BE2C (cell line): ENCODE measurements at regions not wholly inside any gene's neighbourhood (a gene's known extent, or its start where the extent isn't known, plus 50 kb on each side); places are given as distances from the start of the nearest gene placed in this dataset.

Experiments used
- DNase-seq: peaks from one replicate; pipeline ENCODE4 v3.0.0-alpha.2; 2020
- H3K27me3 ChIP-seq: fragments of 250-450 bp; sonication (Bioruptor Pico); 2 replicates; pipeline ENCODE4 v1.5.1; 2020; ENCODE audit warnings: mild to moderate bottlenecking
- H3K36me3 ChIP-seq: fragments of 250-450 bp; sonication (Bioruptor Pico); 2 replicates; pipeline ENCODE4 v1.5.1; 2020; ENCODE audit warnings: mild to moderate bottlenecking
- H3K4me1 ChIP-seq: fragments of 250-450 bp; sonication (Bioruptor Pico); 2 replicates; pipeline ENCODE4 v1.5.1; 2020
- H3K4me3 ChIP-seq: 2 replicates; pipeline ENCODE4 v1.5.1; 2011; ENCODE audit warnings: low read depth, low read length
- H3K9me3 ChIP-seq: fragments of 250-450 bp; sonication (Bioruptor Pico); 2 replicates; pipeline ENCODE4 v1.5.1; 2020
- TF ChIP-seq, protein P1 (sequence below): IDR thresholded peaks from 2 replicates; pipeline ENCODE4 v1.5.1; 2012; ENCODE audit warnings: mild to moderate bottlenecking, low read depth, low read length

DNA sequence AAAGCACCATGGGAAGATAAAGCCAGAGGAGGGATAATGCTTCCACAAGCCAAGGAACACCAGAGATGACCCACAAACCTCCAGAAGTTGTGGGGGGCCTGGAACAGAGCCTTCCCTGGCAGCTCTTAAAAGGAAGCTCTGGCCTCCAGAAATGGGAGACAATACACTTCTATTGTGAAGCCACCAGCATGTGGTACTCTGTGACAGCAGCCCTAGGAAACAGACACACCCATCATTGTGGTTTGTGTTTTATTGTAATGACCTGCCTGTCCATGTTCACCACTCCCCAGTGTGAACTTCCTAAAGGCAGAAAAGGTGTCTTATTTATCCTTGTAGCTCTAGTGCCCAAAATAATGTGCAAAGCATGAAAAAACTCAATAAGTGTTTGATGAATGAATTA is 264.1 kb upstream of the GATB start:
- no peak overlapping the region for H3K4me3 ChIP-seq
- H3K36me3 ChIP-seq, result no peaks in the 10 kb centered on the region
- no peaks in the 10 kb centered on the region for H3K4me1 ChIP-seq
- no peak for DNase-seq
- no peaks in the 10 kb centered on the region for H3K27me3 ChIP-seq
- TF ChIP-seq, protein P1, sequence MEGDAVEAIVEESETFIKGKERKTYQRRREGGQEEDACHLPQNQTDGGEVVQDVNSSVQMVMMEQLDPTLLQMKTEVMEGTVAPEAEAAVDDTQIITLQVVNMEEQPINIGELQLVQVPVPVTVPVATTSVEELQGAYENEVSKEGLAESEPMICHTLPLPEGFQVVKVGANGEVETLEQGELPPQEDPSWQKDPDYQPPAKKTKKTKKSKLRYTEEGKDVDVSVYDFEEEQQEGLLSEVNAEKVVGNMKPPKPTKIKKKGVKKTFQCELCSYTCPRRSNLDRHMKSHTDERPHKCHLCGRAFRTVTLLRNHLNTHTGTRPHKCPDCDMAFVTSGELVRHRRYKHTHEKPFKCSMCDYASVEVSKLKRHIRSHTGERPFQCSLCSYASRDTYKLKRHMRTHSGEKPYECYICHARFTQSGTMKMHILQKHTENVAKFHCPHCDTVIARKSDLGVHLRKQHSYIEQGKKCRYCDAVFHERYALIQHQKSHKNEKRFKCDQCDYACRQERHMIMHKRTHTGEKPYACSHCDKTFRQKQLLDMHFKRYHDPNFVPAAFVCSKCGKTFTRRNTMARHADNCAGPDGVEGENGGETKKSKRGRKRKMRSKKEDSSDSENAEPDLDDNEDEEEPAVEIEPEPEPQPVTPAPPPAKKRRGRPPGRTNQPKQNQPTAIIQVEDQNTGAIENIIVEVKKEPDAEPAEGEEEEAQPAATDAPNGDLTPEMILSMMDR, result no peak
- no peaks in the 10 kb centered on the region for H3K9me3 ChIP-seq

DNA sequence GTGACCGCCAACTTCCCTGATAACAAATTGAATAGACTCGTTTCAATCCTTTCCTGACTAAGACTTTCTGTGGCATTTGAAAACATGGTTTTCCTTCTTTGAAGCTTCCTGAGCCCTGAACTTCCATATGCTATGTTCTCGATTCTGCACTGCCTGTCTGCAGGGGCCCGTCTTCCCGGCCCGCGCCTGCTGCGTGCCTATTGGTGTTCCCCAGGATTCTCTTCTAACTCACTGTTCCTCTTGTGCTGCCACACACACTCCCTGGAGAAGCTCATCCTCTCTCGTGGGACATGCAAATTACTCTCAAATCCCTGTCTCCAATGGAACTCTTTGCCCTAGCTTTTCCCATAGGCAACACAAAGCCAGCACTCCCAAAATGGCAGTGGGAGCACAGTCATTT is 262.9 kb upstream of the GATB start:
- H3K27me3 ChIP-seq, result no peaks in the 10 kb centered on the region
- H3K36me3 ChIP-seq, result no peaks in the 10 kb centered on the region
- no peak overlapping the region for H3K4me3 ChIP-seq
- no peaks in the 10 kb centered on the region for H3K9me3 ChIP-seq
- DNase-seq, result no peak
- H3K4me1 ChIP-seq, result no peaks in the 10 kb centered on the region
- TF ChIP-seq, protein P1, result no peak

DNA sequence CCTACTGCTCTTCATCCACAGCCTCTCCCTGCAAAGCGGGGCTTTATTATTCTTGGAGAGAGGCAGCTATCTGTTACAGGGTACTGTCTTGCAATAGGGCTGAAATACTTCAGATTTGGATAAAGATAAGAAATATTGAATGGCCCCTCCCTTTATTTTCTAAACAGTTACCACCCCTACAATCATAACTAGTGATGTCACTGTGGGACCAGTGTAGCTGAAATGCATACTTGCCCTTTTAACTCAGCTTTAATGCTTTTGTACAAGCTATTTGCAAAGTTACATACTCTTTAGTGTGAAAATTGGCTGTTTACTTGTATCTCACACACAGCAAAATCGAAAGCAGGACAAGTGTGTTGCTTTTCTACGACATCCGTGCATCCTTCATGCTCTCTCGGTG is 261.7 kb upstream of the GATB start:
- Histone ChIP-seq H3K4me1 (no peaks in the 10 kb centered on the region), H3K9me3 (no peaks in the 10 kb centered on the region), H3K27me3 (no peaks in the 10 kb centered on the region), H3K36me3 (no peaks in the 10 kb centered on the region), H3K4me3 (no peak overlapping the region)
- no peak for DNase-seq
- TF ChIP-seq, protein P1, result no peak

DNA sequence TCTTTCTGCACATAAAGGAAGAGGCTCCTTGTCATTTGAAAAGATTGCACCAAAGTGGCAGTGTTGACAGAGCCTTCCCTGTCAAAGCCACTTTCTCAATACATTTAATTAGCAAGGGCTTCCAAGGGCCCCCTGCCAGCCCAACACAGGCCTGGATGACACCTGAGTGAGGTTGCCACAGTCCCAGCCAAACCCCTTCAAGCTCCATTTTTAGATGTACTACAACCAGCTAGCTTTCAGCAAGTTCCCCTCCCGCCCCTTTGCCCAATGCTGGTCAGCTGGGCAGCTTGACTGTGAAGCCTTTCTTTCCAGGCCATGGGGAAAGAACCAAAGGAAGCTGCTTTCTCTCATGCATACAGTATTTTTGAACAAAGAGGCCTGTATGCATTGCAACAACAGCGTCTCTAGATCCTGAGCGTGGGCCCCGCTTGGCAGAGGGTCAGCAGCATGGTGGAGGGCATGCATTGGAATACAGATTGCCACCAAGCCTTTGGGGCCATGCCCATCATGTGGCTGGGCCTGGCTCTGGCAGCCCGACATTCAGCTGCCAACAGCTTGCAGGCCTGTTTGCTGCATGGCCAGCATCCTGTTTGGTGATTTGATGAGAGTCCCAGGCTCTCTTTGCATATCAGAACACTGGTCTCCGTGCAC is 261.1 kb upstream of the GATB start:
- H3K27me3 ChIP-seq, result no peaks in the 10 kb centered on the region
- TF ChIP-seq, protein P1, result no peak
- no peak for DNase-seq

DNA sequence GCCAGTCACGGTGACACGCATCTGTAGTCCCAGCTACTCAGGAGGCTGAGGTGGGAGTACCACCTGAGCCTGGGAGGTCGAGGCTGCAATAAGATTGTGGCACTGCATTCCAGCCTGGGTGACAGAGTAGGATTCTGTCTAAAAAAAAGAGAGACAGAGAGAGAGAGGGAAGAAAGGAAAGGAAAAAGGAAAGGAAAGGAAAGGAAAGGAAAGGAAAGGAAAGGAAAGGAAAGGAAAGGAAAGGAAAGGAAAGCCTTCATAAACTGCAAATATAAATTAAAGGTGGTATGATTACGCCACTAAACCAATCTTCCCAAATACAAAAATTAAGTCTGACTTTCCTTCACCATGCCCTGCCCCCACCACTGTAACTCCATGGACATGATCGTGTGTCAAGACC is 259.3 kb upstream of the GATB start:
- no peak for DNase-seq
- Histone ChIP-seq H3K36me3 (no peaks in the 10 kb centered on the region), H3K4me1 (no peaks in the 10 kb centered on the region), H3K4me3 (no peak overlapping the region), H3K9me3 (no peaks in the 10 kb centered on the region), H3K27me3 (no peaks in the 10 kb centered on the region)
- TF ChIP-seq, protein P1, result no peak

More for the DNA sequence above, 261.1 kb upstream of the GATB start:
- Histone ChIP-seq H3K9me3 (no peaks in the 10 kb centered on the region), H3K36me3 (no peaks in the 10 kb centered on the region), H3K4me3 (no peak overlapping the region), H3K4me1 (no peaks in the 10 kb centered on the region)

DNA sequence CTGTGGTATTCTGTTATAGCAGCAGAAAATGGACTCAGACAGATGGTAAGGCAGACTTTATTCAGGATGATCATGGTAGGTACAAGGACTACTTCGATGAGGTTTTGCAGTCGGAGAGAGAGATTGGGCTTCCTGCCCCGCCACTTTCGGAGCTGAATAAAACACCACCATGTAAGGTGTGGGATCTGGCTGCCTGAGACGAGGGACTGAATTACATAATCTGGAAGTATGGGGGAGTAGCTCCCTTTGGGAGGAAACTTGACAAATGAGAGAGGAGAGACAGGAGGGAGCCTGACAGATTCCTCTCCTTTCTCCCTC is 255.5 kb upstream of the GATB start:
- H3K9me3 ChIP-seq, result no peaks in the 10 kb centered on the region
- TF ChIP-seq, protein P1, result no peak
- no peaks in the 10 kb centered on the region for H3K27me3 ChIP-seq
- DNase-seq, result no peak
- no peaks in the 10 kb centered on the region for H3K36me3 ChIP-seq
- no peak overlapping the region for H3K4me3 ChIP-seq
- no peaks in the 10 kb centered on the region for H3K4me1 ChIP-seq
